Mesodermal cell (in vitro differentiated cells): ENCODE measurements at regions not wholly inside any gene's neighbourhood (a gene's known extent, or its start where the extent isn't known, plus 50 kb on each side); places are given as distances from the start of the nearest gene placed in this dataset.

Experiments used
- H3K27ac ChIP-seq: 2 replicates; pipeline ENCODE4 v1.7.0; 2013; ENCODE audit warnings: mild to moderate bottlenecking, low read depth, low read length, moderate library complexity; ENCODE audit not compliant: severe bottlenecking
- H3K36me3 ChIP-seq: 2 replicates; pipeline ENCODE4 v1.7.1; 2013; ENCODE audit warnings: mild to moderate bottlenecking, low read length, moderate library complexity; ENCODE audit not compliant: control insufficient read depth, insufficient read depth
- H3K4me1 ChIP-seq: one replicate; pipeline ENCODE4 v1.7.1; 2013; ENCODE audit warnings: mild to moderate bottlenecking, low read length; ENCODE audit not compliant: insufficient read depth, control insufficient read depth, poor library complexity, severe bottlenecking
- H3K4me3 ChIP-seq: 2 replicates; pipeline ENCODE4 v1.7.0; 2013; ENCODE audit warnings: low read length, control low read depth, mild to moderate bottlenecking; ENCODE audit not compliant: insufficient read depth, poor library complexity, severe bottlenecking; ENCODE audit errors: extremely low read depth
- H3K9me3 ChIP-seq: 2 replicates; pipeline ENCODE4 v1.7.1; 2013; ENCODE audit warnings: mild to moderate bottlenecking, low read length, moderate library complexity; ENCODE audit not compliant: control insufficient read depth
- WGBS, 2 experiments: methylation state at CpG; one replicate each; pipeline ENCODE4 v1.1.5; 2013; ENCODE audit warnings: missing lambda C conversion rate in 2 of 2; ENCODE audit not compliant: insufficient coverage in 2 of 2; 5-methylcytosine and 5-hydroxymethylcytosine counted together

DNA sequence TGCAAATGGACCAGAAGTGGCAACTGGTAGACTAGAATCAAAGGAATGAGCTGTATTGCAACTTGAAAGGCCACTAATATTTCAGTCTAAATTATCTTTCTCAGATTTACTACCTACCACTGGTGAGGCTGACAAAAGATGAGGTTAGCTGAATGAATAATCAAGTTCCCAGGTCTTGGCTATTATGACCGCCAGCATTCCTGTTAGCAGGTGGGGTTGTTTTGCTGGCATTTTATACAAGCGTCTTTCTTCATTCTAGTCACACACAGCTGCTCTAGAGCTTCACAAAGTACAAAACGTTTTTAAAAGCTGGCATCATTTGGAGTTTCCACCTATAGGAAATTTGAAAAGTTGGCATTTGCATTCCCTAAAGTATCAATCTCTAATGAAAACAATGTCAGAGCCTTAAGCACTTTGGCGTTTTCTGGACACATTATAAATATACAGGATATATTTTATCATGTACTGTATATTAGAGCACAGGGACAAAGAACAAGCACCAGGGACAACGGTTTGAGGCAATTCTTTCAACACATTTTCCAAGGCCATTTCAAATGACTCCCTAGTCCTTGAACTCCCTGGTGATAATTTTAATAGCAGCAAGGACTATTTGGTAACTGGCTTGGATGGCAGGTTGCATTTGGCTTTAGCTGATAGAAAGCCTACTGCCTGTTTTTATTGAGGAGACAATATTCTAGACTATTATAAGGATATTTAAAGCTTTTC, 410.2 kb upstream of the CHST9 start:
- no peak overlapping the region for H3K4me3 ChIP-seq
- 51 to 100% methylated on average over 1 to 2 of the region's 5 CpGs for WGBS, 2 experiments
- no peak overlapping the region for H3K27ac ChIP-seq
- no peaks in the 10 kb centered on the region for H3K4me1 ChIP-seq
- no peaks in the 10 kb centered on the region for H3K9me3 ChIP-seq
- H3K36me3 ChIP-seq, result no peaks in the 10 kb centered on the region

DNA sequence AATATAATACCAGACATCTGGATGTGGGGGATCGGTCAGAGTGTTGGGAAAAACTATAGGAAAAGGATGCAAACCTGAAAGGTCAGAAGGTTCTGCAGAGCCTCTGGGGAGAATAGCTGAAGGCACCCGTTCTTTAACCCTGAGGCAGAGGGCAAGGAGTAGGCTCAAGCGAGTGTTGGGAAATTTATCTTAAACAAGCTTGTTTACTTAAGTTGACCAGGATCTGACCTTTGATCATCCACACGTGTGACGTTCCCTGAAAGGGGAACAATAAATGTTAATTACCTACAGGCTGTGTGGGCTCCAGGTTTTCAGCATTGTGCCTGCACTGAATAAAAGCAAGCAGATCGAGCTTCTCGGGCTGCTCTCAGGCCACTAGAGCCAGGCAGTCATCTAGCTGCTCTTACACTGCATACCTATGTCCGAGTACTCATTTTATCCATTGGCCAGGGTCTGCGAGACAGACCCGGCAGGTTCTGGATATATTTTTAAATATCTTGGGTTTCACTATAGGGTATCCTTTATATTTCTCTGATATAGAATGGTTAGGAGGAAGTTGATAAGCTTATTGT, 400.6 kb upstream of the CHST9 start:
- 71 to 89% methylated on average over 6 to 8 of the region's 10 CpGs for WGBS, 2 experiments
- no peaks in the 10 kb centered on the region for H3K36me3 ChIP-seq
- H3K27ac ChIP-seq, result no peak overlapping the region
- no peaks in the 10 kb centered on the region for H3K4me1 ChIP-seq
- H3K4me3 ChIP-seq, result no peak overlapping the region
- peaks cover 7% of the 10 kb centered on the region for H3K9me3 ChIP-seq

DNA sequence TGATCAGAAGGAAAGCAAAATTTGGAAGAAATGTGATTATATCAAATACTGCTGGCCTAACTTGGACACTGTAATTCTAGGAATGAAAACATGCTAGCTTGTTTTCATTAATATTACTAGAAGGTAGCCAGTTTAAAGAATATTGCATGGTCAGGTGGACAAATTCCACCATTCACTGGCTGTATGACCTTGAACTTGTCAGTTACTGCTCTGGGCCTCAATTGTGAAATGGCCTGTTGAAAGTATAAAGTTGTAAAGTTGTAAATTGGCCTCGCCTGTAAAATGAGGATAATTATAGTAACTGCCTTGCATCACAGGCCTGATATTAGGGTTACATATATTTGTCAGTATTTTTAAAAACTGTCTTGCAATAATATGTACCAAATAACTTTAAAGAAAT, 398.4 kb upstream of the CHST9 start:
- no CpG with 5 or more reads among the region's 1 CpG for WGBS, 2 experiments
- Histone ChIP-seq H3K9me3 (peaks cover 7% of the 10 kb centered on the region), H3K27ac (no peak overlapping the region), H3K4me1 (no peaks in the 10 kb centered on the region), H3K36me3 (no peaks in the 10 kb centered on the region), H3K4me3 (no peak overlapping the region)

DNA sequence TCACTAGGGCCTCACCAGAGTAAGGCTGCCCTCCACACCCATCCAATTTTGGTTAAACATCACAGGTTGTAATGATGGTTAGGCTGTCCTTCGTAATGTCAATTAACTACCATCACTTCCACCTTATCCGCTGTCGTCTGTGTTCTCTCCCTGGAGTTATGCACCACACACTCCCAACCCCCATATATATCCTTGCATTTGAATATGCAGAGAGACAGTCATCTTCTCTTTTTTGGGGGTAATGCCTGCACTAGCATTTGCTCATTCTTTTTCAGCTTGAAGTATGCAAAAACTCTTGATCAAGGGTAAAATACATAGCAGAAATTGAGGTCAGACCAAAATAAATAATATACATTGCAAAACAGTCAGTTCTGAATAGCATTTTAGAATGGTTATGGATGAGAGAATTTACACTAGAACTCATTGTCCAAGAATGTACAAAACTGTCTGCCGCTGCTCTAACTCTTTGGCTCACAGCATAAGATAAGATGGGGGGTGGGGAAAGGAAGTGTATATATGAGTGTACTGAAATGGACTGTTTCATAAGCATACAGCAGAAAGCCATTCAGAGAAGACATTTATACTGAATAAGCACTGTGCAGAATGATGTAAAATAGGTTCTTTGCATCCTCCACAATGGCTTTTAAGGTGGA, 397.8 kb upstream of the CHST9 start:
- no peak overlapping the region for H3K4me3 ChIP-seq
- no peaks in the 10 kb centered on the region for H3K4me1 ChIP-seq
- peaks cover 7% of the 10 kb centered on the region for H3K9me3 ChIP-seq
- H3K36me3 ChIP-seq, result no peaks in the 10 kb centered on the region
- no peak overlapping the region for H3K27ac ChIP-seq
- 40 to 67% methylated on average over 2 to 3 of the region's 4 CpGs for WGBS, 2 experiments

DNA sequence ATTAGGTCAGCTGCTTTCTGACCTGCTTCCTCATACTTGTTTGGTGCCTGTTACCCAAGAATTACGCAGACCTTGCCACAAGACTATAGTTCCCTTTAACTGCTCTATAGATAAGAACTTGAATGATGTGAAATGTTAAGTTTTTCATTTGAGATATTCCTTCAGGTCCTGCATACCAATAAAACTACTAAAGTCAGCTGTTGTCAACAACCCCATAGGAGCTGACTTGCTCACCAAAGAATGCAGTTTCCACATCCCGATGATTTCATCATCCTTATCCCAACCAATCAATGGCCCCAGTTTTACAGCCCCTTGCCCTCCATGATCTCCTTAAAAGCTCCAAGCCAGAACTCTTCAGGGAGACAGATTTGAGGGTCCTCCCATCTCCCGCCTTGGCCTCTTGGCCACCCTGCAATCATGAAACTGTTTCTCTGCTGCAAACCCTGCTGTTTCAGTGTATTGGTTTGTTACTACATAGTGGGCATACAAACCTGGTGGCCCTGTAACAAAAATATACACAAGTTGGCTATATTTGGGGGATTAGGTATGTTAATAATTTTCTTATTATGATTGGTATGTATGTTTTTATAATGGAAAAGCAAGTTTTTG, 396.3 kb upstream of the CHST9 start:
- Histone ChIP-seq H3K4me1 (no peaks in the 10 kb centered on the region), H3K27ac (no peak overlapping the region), H3K4me3 (no peak overlapping the region), H3K9me3 (peaks cover 7% of the 10 kb centered on the region), H3K36me3 (no peaks in the 10 kb centered on the region)
- WGBS, 2 experiments, result 90 to 91% methylated on average over 1 to 2 of the region's 3 CpGs

DNA sequence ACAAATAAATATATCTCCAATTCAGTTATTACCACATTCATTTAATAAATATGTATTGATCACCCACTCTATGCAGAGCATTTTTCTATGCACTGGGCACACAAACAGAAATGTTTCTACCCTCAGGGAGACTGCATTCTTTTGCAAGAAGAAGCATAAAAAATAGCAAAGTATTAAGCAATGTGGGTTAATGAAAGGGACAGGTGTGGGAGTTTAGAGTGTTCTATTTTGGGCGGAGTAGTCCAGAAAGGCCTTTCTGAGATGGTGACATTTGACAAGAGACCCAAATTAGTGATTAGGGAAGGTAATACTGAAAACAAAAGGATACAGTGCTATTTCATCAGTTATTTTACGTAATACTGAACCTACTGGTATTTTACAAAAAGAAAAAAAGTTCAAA, 394.3 kb upstream of the CHST9 start:
- WGBS, 2 experiments, result 92 to 94% methylated on average over 1 of the region's 2 CpGs
- Histone ChIP-seq H3K36me3 (no peaks in the 10 kb centered on the region), H3K9me3 (peaks cover 7% of the 10 kb centered on the region), H3K27ac (no peak overlapping the region), H3K4me3 (no peak overlapping the region), H3K4me1 (no peaks in the 10 kb centered on the region)

DNA sequence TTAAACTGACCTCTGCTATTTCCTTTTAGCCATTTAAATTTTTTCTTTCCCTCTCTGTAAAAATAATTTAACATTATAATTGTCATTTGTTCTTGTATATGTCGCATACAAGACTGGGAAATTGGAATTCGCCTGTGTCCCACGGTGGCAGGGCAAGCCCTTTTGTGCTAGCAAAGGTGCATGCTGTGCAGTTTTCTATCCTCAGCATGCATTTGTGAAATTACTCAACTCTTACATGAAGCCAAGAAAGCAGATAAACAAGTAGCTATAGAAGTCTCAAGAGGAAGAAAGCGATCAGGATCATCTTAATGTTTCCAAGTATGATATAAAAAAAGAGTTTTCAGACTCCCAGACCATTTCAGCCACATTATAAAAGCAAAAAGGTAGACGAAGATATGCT, 392.6 kb upstream of the CHST9 start:
- Histone ChIP-seq H3K36me3 (no peaks in the 10 kb centered on the region), H3K4me3 (no peak overlapping the region), H3K9me3 (peaks cover 7% of the 10 kb centered on the region), H3K27ac (no peak overlapping the region), H3K4me1 (no peaks in the 10 kb centered on the region)
- 56% methylated on average over 3 of the region's 5 CpGs; no CpG with 5 or more reads in 1 of the 2 experiments for WGBS, 2 experiments

DNA sequence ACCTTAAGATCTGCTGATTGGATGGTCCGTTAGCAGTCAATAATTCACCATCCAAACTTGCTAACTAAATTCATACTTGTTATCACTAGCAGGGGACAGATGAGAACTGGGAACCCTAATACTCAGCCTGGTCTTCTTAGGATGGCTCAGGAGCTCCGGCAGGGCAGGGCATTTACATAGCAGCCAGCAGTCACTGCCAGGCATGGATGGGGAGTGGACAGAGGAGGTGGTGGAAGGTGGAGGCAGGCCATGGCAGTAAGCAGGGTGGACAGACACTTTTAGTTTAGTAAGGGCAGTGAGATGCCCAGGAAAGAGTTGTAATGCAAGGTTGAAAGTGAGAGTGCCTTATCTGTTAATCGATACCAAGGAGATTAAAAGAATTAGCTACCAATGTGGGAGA, 392.2 kb upstream of the CHST9 start:
- Histone ChIP-seq H3K4me1 (no peaks in the 10 kb centered on the region), H3K4me3 (no peak overlapping the region), H3K9me3 (peaks cover 7% of the 10 kb centered on the region), H3K36me3 (no peaks in the 10 kb centered on the region), H3K27ac (no peak overlapping the region)
- 58 to 77% methylated on average over 2 of the region's 3 CpGs for WGBS, 2 experiments

DNA sequence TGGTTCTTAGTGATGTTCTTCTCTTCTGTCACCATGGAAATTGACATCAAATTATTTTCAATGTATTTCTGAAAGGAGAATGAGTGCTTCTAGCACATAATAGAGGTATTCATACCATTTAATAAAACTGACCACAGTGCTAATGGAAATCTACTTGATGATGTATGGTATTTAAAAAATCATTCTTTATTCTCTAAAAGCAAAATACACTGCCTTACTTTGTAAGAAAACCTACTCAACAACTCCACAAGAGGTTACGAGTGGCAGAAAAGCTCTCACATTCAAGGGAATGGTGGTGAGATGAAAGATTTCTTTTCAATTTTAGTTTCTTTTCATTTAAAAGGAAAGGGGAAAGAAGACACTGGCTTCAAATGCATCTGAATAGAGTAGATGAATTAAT, 382.3 kb upstream of the CHST9 start:
- no peaks in the 10 kb centered on the region for H3K36me3 ChIP-seq
- no peak overlapping the region for H3K27ac ChIP-seq
- H3K4me1 ChIP-seq, result no peaks in the 10 kb centered on the region
- H3K9me3 ChIP-seq, result no peaks in the 10 kb centered on the region
- H3K4me3 ChIP-seq, result no peak overlapping the region
- WGBS, 2 experiments, result no CpG with 5 or more reads among the region's 1 CpG

DNA sequence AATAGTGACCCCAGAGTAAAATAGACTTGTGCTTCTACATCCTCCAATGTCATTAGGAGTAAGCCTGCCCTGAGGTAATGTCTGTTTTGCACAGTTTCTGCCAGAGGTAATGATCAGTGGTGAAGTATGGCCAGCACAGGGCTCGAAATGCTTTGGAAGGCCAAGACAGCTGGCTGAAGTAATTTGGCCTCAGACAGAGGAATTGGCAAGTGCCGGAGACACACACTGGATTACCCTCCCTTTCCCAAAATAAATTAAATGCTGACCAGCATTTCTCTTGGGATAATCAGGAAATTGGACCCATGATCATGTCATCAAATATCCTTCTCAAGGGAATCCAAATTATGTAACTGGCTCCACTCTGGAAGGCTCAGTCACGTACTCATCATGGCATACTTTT, 379.0 kb upstream of the CHST9 start:
- Histone ChIP-seq H3K9me3 (no peaks in the 10 kb centered on the region), H3K36me3 (no peaks in the 10 kb centered on the region), H3K27ac (no peak overlapping the region), H3K4me3 (no peak overlapping the region), H3K4me1 (no peaks in the 10 kb centered on the region)
- WGBS, 2 experiments, result 94 to 96% methylated on average over 3 of the region's 3 CpGs
